NCI-H748 (cell line): ENCODE measurements at regions not wholly inside any gene's neighbourhood (a gene's known extent, or its start where the extent isn't known, plus 50 kb on each side); places are given as distances from the start of the nearest gene placed in this dataset.
"Not testable (repeated sequence)": the region's sequence is repeated elsewhere in the genome, so short reads cannot be mapped to it uniquely, and the experiment has no call there.

Source experiments
- DNase-seq: peaks from one replicate; lab custom pipeline; 2025; ENCODE audit not compliant: unreplicated experiment; lab: John Stamatoyannopoulos, UW

- DNase-seq, result not testable (repeated sequence)
Observed at GRCh38 chr5:134471858-134472449, 53.5 kb upstream of the JADE2 start.

- no peak for DNase-seq
Observed at GRCh38 chr5:134468921-134469400, 56.5 kb upstream of the JADE2 start.

GRCh38 chr5:134467231-134467630 is 55.5 kb upstream of the CDKN2AIPNL start:
- DNase-seq, result no peak

DNA sequence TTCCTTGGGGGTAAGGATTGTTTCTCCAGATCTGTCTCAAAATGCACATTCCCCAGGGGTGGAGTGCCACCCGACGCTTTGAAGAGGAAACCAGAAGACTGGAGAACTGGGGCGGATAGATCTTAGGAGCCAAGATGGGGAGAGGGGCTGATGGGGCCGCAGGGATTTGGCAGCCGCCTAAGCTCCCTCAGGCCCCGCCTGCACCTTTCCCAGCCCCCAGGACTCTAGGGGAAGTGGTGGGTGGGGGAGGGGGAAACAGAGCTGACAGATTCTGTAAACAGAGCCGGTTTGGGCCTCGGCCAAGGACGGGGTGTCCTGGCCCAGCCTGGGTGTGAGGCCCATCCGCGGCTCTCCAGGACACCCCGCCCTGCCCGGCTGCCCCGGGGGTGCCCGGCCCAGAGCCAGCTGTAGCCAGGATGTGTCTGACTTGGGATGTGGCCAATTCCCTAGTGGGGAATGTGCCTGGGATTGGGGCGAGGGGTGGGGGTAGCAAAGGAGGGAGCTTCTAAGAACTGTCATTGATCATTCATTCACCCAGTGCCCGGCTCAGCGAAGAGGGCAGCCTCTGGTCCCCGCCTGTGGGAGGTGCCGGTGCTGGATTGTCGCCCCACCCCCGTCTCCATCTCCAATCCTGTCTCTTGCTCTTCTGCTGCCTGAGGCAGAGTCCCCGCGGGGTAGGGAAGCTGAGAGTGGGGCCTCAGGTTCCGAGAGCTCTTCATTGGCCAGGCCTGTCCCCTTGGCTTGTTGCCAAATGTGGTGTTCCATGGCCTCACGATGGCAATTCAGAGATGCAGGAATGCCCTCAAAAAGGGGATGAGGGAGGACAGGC is 54.8 kb upstream of the CDKN2AIPNL start:
- DNase-seq, result peak; percentile 80

DNA sequence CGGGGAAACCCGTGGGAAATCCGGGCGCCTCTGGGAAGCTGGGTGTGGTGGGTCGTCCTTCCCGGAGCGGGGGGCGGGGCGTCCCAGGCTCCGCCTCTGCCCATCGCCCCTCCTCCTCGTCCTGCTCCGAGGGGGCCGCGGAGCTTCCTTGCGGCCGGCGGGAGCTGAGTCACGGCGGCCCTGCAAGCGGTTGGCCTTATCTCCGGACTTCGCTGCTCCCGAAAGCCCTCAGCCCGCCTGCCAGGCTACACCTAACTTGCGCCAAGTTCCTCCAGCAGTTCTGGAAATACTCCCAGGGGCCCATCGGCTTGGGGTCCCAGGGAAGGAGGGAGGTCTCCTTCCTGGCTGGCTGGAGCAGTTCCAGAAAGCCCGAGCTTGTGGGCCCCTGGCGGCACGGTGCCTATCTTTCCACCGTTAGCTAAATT is 54.1 kb upstream of the CDKN2AIPNL start:
- peak; percentile 72 for DNase-seq

GRCh38 chr5:134464988-134465815 is 53.5 kb upstream of the CDKN2AIPNL start:
- DNase-seq, result no peak

GRCh38 chr5:134463991-134464760 is 52.5 kb upstream of the CDKN2AIPNL start:
- no peak for DNase-seq

- no peak for DNase-seq
Observed at GRCh38 chr5:134463176-134463720, 51.6 kb upstream of the CDKN2AIPNL start.

DNA sequence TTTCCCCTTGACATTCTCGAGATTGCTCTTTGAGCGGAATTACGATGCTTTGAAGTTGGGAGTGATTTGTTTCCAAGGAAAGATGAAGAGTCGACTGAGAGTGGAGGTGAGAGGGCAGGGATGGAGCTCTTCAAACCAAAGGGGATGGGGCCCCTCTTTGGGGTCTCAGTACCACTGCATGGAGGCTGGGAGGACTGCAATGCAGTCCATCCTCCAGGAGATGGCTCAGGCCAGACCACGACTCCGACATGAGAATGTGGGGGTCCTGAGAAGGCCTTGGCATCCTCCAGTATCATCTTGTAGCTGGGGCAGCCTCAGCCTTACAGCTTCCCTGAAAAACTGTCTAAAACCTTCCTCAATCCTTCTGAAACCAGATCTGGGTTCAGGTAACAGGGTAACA is 51.1 kb upstream of the CDKN2AIPNL start:
- DNase-seq, result no peak

DNA sequence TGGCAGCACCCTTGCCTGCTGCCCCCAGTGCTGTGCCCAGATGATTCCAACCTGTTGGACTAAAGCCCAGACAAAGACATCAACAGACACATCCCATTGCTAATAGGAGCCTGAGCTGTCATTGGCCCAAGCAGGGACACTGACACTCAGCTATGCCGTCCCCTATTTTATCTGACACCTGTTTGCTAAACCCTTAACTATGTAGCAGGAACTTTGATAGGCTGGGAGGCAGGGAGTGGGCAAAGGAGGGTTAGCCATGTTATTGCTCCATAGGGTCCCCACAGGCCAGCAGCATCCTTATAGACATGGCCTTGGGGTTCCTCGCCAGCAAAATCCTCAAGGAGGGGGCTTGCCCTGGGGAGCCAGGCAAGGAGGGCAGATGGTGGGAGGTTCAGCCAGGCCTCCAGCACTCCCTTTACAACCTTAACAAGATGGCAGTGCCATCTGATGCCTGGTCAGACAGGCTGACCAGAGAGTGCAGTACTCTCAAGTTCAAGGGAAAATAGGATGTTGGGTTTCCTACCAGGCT is 50.4 kb upstream of the CDKN2AIPNL start:
- DNase-seq, result no peak
